B cell (primary cell): ENCODE measurements at regions not wholly inside any gene's neighbourhood (a gene's known extent, or its start where the extent isn't known, plus 50 kb on each side); places are given as distances from the start of the nearest gene placed in this dataset.

Experiments
- CTCF ChIP-seq: fragments of 200-600 bp; IDR thresholded peaks from one replicate; pipeline ENCODE4 v1.8.0; 2022; ENCODE audit warnings: antibody characterized with exemption, mild to moderate bottlenecking
- EZH2 ChIP-seq: IDR thresholded peaks from 2 replicates; pipeline ENCODE4 v1.6.1; 2012; ENCODE audit warnings: borderline replicate concordance, low read depth, mild to moderate bottlenecking, moderate library complexity, low read length; ENCODE audit not compliant: insufficient read depth, poor library complexity, severe bottlenecking

- TF ChIP-seq CTCF (no peak), EZH2 (no peak)
These were observed 2265.1 kb upstream of the PCDH20 start for GRCh38 chr13:63680704-63681103.
